Panc1 (cell line): ENCODE measurements at regions not wholly inside any gene's neighbourhood (a gene's known extent, or its start where the extent isn't known, plus 50 kb on each side); places are given as distances from the start of the nearest gene placed in this dataset.

ENCODE experiments used
- ATAC-seq: fragments of 200-7000 bp; cut with Tn5 transposase; 2 replicates; pipeline ENCODE4 v1.9.1; 2020; ENCODE audit warnings: mild to moderate bottlenecking, moderate library complexity
- BruUV-seq: library from RNA; stranded (reverse); fragments of 400-500 nt; replicated peaks from 2 replicates; lab custom pipeline; 2021; lab: Mats Ljungman, UMichigan
- CTCF ChIA-PET: fragments of 300-600 bp; sonication (Branson Sonifier 250); formaldehyde crosslinking; loops from one replicate; lab custom pipeline; 2022; ENCODE audit warnings: antibody characterized with exemption; lab: Charles Lee
- POLR2A ChIA-PET: fragments of 300-600 bp; sonication (Branson Sonifier 250); formaldehyde crosslinking; loops from one replicate; lab custom pipeline; 2022; ENCODE audit warnings: antibody characterized with exemption; lab: Charles Lee
- DNase-seq: peaks from one replicate; pipeline ENCODE4 v3.0.0-alpha.2; 2010; ENCODE audit warnings: low read depth, low spot score
- H3K27ac ChIP-seq: 2 replicates; pipeline ENCODE4 v1.5.1; 2011; ENCODE audit warnings: mild to moderate bottlenecking, low read length, inconsistent platforms
- H3K27me3 ChIP-seq: fragments of 200-500 bp; sonication (Bioruptor generic); 2 replicates; pipeline ENCODE4 v1.6.0; 2014; ENCODE audit warnings: low read length, inconsistent platforms; ENCODE audit not compliant: control insufficient read depth, insufficient read depth
- H3K36me3 ChIP-seq: fragments of 200-500 bp; sonication (Bioruptor generic); 2 replicates; pipeline ENCODE4 v1.5.1; 2014; ENCODE audit warnings: inconsistent platforms, mild to moderate bottlenecking, low read length, moderate library complexity; ENCODE audit not compliant: control insufficient read depth, insufficient read depth
- H3K4me1 ChIP-seq: 2 replicates; pipeline ENCODE4 v1.5.1; 2011; ENCODE audit warnings: inconsistent platforms, mild to moderate bottlenecking, low read length, moderate library complexity; ENCODE audit not compliant: control insufficient read depth, insufficient read depth
- H3K4me3 ChIP-seq, 2 experiments: 2 replicates each; pipeline ENCODE4 v1.5.1; 2011 to 2012; ENCODE audit warnings: low read depth in 2 of 2, low read length in 2 of 2, mild to moderate bottlenecking in 2 of 2, inconsistent platforms in 1 of 2, moderate library complexity in 1 of 2
- H3K9me3 ChIP-seq: fragments of 200-500 bp; sonication (Bioruptor generic); 2 replicates; pipeline ENCODE4 v1.5.1; 2014; ENCODE audit warnings: low read depth, mild to moderate bottlenecking, inconsistent platforms, low read length, moderate library complexity; ENCODE audit not compliant: control insufficient read depth, insufficient read depth
- POLR2AphosphoS5 ChIP-seq: IDR thresholded peaks from 2 replicates; pipeline ENCODE4 v1.6.1; 2012; ENCODE audit warnings: mild to moderate bottlenecking, low read depth, low read length, moderate library complexity
- SIN3A ChIP-seq: IDR thresholded peaks from 2 replicates; pipeline ENCODE4 v1.6.1; 2012; ENCODE audit warnings: low read depth, mild to moderate bottlenecking, low read length, moderate library complexity, borderline replicate concordance; ENCODE audit not compliant: insufficient read depth
- TCF7L2 ChIP-seq: IDR thresholded peaks from 2 replicates; pipeline ENCODE4 v1.6.1; 2011; ENCODE audit warnings: mild to moderate bottlenecking, low read depth, low read length, inconsistent platforms
- in situ Hi-C: cut with HindIII; loops from 2 replicates; pipeline ENCODE4 v1.10.0; 2016; ENCODE audit warnings: low sequenced_read_pairs, low pct_unique_long_range_greater_than_20kb
- intact Hi-C: fragments of 100-400 bp; cut with micrococcal nuclease; formaldehyde crosslinking; loops from one replicate; pipeline ENCODE4 v1.10.0; 2022; ENCODE audit not compliant: unreplicated experiment
- TF ChIP-seq, protein P1 (sequence below), 2 experiments: IDR thresholded peaks; 2 replicates each; pipeline ENCODE4 v1.6.1; 2011 to 2012; ENCODE audit warnings: low read depth in 2 of 2, control low read depth in 1 of 2, low read length in 1 of 2, mild to moderate bottlenecking in 1 of 2, moderate library complexity in 1 of 2; ENCODE audit not compliant: insufficient read depth in 1 of 2
- TF ChIP-seq, protein P2 (sequence below): fragments of 450-650 bp; IDR thresholded peaks from 2 replicates; pipeline ENCODE4 v1.5.1; 2017; ENCODE audit warnings: mild to moderate bottlenecking

DNA sequence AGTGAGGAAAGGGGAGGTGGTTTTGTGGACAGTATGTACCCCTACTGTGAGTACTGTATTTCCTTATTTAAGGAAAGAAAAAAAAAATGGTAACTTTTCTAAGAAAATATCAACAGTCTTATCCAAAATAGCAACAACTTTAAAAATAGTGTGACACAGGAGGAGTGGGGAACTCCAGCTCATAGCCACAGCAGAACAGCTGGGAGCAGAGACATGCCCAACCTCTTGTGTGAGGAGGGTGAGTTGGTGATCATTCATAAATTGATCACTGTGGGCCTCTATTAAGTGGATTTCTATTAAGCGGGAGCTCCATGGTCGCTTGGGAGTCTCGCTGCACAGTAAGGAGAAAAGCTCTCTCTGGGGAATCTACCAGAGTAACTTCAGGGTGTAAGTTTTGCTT lies 158.8 kb upstream of the DUSP10 start:
- no peak for DNase-seq
- ChIA-PET CTCF (no interaction called here), POLR2A (no interaction called here)
- in situ Hi-C loops (no loop called here), intact Hi-C loops (no loop called here)
- Histone ChIP-seq H3K27me3 (no peaks in the 10 kb centered on the region), H3K4me3 (no peak overlapping the region), H3K36me3 (no peaks in the 10 kb centered on the region), H3K4me1 (no peaks in the 10 kb centered on the region), H3K9me3 (no peaks in the 10 kb centered on the region), H3K27ac (no peak overlapping the region)
- TF ChIP-seq TCF7L2 = no peak
- TF ChIP-seq, protein P1, sequence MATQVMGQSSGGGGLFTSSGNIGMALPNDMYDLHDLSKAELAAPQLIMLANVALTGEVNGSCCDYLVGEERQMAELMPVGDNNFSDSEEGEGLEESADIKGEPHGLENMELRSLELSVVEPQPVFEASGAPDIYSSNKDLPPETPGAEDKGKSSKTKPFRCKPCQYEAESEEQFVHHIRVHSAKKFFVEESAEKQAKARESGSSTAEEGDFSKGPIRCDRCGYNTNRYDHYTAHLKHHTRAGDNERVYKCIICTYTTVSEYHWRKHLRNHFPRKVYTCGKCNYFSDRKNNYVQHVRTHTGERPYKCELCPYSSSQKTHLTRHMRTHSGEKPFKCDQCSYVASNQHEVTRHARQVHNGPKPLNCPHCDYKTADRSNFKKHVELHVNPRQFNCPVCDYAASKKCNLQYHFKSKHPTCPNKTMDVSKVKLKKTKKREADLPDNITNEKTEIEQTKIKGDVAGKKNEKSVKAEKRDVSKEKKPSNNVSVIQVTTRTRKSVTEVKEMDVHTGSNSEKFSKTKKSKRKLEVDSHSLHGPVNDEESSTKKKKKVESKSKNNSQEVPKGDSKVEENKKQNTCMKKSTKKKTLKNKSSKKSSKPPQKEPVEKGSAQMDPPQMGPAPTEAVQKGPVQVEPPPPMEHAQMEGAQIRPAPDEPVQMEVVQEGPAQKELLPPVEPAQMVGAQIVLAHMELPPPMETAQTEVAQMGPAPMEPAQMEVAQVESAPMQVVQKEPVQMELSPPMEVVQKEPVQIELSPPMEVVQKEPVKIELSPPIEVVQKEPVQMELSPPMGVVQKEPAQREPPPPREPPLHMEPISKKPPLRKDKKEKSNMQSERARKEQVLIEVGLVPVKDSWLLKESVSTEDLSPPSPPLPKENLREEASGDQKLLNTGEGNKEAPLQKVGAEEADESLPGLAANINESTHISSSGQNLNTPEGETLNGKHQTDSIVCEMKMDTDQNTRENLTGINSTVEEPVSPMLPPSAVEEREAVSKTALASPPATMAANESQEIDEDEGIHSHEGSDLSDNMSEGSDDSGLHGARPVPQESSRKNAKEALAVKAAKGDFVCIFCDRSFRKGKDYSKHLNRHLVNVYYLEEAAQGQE (IDR thresholded peaks at IDR 0.05; ENCODE audit: insufficient read depth in 1 of 2, low read depth in 2 of 2, low read length in 1 of 2) = no peak
- ATAC-seq = no peak
- BruUV-seq = no TSS peak

DNA sequence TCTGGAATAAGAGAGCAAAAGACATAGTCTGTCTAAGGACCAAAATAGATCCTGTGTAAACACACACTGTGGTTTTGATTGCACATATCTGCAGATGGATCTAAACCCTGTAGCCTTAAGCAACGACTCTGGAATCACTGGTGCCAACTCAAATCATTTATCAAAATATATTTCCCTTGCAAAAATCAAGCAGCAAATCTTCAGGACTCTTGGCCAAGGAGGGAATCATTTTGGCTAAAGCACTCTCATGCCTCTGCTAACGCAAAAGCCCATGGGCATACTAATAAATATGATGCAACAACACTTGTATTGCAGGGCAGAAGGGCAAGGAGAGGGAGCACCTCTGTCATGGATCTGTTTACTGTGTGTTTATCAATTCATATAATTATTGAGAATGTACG lies 155.4 kb upstream of the DUSP10 start:
- ATAC-seq (no peak), DNase-seq (no peak)
- Histone ChIP-seq H3K36me3 (no peaks in the 10 kb centered on the region), H3K4me3 (no peak overlapping the region), H3K4me1 (no peaks in the 10 kb centered on the region), H3K9me3 (no peaks in the 10 kb centered on the region), H3K27me3 (no peaks in the 10 kb centered on the region), H3K27ac (no peak overlapping the region)
- no TSS peak for BruUV-seq
- CTCF ChIA-PET = no interaction called here
- intact Hi-C loops (no loop called here), in situ Hi-C loops (no loop called here)
- POLR2A ChIA-PET = no interaction called here
- TF ChIP-seq, protein P1 (IDR thresholded peaks at IDR 0.05; ENCODE audit: insufficient read depth in 1 of 2, low read depth in 2 of 2, low read length in 1 of 2) = no peak
- TF ChIP-seq, protein P2, sequence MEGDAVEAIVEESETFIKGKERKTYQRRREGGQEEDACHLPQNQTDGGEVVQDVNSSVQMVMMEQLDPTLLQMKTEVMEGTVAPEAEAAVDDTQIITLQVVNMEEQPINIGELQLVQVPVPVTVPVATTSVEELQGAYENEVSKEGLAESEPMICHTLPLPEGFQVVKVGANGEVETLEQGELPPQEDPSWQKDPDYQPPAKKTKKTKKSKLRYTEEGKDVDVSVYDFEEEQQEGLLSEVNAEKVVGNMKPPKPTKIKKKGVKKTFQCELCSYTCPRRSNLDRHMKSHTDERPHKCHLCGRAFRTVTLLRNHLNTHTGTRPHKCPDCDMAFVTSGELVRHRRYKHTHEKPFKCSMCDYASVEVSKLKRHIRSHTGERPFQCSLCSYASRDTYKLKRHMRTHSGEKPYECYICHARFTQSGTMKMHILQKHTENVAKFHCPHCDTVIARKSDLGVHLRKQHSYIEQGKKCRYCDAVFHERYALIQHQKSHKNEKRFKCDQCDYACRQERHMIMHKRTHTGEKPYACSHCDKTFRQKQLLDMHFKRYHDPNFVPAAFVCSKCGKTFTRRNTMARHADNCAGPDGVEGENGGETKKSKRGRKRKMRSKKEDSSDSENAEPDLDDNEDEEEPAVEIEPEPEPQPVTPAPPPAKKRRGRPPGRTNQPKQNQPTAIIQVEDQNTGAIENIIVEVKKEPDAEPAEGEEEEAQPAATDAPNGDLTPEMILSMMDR = no peak
- TF ChIP-seq TCF7L2 (no peak), POLR2AphosphoS5 (no peak), SIN3A (no peak)
